Erythroblast (primary cell): ENCODE measurements at regions not wholly inside any gene's neighbourhood (a gene's known extent, or its start where the extent isn't known, plus 50 kb on each side); places are given as distances from the start of the nearest gene placed in this dataset.

Experiments used
- GATA1 ChIP-seq: IDR thresholded peaks from 2 replicates; pipeline ENCODE4 v1.6.1; 2011; ENCODE audit warnings: low read depth, mild to moderate bottlenecking, control low read depth, low read length, moderate library complexity
- POLR2A ChIP-seq: IDR thresholded peaks from 2 replicates; pipeline ENCODE4 v1.6.1; 2011; ENCODE audit warnings: mild to moderate bottlenecking, low read length

DNA sequence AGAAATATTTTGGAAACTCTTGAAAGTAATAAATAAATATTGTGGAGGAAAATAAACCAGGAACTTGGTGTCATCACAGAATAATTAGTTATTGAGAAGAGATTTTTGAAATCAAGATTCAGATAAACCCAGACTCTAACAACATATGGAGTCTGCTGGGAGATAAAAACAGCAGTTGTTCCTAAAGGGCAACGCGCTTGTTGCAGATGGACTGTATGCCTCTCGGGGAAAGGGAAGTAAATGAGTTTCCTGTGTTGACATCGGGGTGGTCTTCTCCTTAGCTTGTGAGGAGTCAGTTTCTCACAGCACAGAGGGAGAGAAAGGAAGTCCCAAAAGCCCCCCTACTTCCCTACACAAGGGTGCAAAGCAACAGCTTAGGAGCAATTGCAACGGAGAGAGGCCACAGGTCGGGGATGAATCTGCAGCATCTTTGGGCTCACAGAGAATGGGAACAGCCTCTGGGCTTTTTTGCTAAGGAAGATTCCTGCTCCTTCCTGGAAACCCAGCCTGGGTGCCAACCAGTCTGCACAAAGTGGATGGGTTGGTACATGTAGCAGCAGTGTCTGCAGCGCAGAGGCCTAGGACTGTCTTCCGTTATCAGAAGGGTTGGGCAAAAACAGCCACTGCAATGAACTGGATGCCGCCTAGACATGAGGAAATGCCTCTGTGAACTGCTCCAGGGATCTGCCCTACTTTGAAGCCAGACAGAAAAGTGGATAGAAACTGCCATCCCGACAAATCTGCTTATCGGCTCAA, 603.0 kb upstream of the NRSN1 start:
- no peak for TF ChIP-seq POLR2A
- TF ChIP-seq GATA1 = no peak
